ENCODE measurements at regions not wholly inside any gene's neighbourhood (a gene's known extent, or its start where the extent isn't known, plus 50 kb on each side); places are given as distances from the start of the nearest gene placed in this dataset.

- intact Hi-C loops (cut with DNase I, micrococcal nuclease) = no loop called here
- DNase-seq = no peak
- no peak for ATAC-seq
These were observed 126.0 kb upstream of the CRY1 start for GRCh38 chr12:107219301-107219700.

GRCh38 chr12:107221913-107222312 lies 128.6 kb upstream of the CRY1 start:
- ATAC-seq (no peak), DNase-seq (no peak)
- intact Hi-C loops (cut with DNase I, micrococcal nuclease) = no loop called here

GRCh38 chr12:107223821-107224220 lies 130.5 kb upstream of the CRY1 start:
- ATAC-seq (no peak), DNase-seq (no peak)
- intact Hi-C loops (cut with DNase I, micrococcal nuclease) = no loop called here

DNA sequence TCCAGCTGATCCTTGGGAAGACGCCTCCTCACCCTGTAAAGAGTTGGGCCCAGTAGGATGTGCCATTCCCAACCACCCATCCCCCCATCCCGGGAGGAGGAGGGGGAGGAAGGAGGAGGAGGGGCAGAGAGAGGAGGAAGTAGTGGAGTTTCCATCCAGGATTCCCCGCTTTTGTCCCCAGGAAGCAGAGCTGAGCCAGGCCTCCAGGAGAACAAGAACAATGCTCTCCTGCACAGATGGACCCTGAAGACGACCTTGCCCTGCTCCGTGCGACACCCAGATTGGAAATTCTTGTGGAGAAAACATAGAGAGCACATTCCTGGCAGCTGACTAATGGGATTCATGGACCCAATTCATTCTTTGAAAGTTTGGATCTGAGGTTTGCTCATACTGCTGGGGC lies 132.3 kb upstream of the CRY1 start:
- no peak for DNase-seq
- ATAC-seq = no peak

DNA sequence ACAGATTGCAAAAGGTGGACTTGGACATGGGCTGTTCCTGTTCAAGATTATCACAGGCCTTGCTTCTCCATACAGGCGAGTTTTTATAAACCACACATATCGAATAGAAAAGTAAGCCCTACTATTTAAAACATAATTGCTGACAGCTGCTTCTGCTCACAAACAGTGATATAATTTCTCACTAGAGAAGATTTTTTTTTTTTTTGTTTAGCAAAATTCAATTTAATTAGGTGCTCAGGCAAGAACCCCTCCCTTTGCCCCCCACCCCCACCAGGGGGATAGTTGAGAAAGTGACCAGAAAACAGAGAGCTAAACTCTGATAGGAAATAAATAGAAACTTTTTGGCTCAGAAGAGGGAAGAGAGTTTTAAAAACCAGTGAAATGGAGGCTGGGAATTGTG lies 132.8 kb upstream of the CRY1 start:
- ATAC-seq (no peak), DNase-seq (no peak)
- intact Hi-C loops (cut with DNase I, micrococcal nuclease) = no loop called here

More for the DNA sequence above, 132.3 kb upstream of the CRY1 start:
- intact Hi-C loops (cut with DNase I, micrococcal nuclease) = no loop called here

DNA sequence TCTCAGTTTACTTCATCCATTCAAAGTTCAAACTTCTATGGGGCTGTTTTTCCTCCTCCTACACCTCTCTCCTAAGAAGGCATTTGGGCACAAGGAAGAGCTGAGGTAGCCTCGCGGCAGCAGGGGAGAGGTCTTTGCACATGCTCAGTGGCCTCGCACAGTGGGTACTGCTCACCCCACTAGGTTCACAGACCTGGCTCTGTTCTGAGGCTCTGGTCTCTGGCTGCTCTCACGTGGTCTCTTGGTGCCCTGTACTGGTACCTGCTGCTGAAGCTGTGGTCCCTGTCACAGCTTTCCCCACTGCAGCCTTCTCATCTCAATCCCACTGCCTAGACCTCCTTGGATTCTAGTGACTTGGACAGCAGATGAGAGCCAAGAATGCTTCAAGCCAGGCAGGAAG lies 134.7 kb upstream of the CRY1 start:
- intact Hi-C loops (cut with DNase I, micrococcal nuclease) = no loop called here
- no peak for ATAC-seq
- no peak for DNase-seq

DNA sequence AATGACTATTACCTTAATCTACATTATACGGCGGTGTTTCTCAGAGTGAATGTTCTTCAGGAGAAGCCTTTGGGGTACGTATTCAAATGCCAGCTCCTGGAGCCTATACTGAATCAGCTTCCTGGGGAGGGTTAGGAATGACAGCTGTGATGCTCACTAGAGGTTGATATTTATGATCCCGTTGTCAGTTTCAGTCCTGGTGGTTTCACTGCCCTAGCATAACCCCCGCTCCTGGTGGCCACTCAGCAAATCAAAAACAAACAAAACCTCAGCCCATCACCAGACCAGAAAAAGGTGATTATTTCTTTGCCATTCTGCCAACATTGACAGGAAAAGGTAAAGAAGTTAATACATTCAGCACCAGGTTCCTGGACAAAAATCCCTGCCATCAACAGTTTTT lies 136.5 kb upstream of the CRY1 start:
- DNase-seq (no peak), ATAC-seq (no peak)
- intact Hi-C loops (cut with DNase I, micrococcal nuclease) = no loop called here

- intact Hi-C loops (cut with DNase I, micrococcal nuclease) = no loop called here
- ATAC-seq (no peak), DNase-seq (no peak)
These were observed 138.0 kb upstream of the CRY1 start for GRCh38 chr12:107231303-107231702.

GRCh38 chr12:107233551-107233950 lies 140.2 kb upstream of the CRY1 start:
- intact Hi-C loops (cut with DNase I, micrococcal nuclease) = no loop called here
- ATAC-seq = no peak
- no peak for DNase-seq

GRCh38 chr12:107235600-107235999 lies 142.3 kb upstream of the CRY1 start:
- DNase-seq (no peak), ATAC-seq (no peak)
- intact Hi-C loops (cut with DNase I, micrococcal nuclease) = no loop called here

DNA sequence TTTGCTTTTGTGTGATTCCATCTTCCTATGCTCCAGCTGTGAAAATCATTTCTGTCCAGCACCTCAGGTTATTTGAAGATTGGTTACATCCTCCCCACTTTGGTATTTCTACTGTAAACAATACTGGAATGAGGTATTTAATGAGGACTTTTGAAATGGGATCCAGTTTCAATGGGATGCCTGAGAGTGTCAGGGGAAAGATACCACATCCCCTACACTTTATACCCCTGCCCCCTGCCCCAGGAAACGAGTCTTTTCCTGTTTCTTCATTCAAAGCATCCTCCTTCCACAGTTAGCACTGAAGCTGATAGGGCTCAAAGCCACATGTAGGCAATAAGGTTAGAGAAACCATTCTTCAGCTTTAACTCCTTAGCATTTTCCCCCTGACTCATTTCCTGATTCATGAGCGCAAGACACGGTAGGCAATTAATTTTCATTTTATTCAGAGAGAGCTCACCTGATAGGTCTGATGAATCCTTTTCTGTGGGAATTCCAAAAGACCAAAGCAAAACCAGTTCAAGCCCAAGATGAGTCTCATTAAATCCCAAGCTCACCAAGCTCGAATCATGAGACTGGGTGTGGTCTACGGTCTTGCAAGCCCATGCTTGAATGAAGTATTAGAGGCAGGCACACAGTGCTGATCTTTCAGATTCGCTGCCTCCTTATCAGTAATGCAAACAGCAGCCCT lies 143.6 kb upstream of the CRY1 start:
- ATAC-seq (no peak), DNase-seq (no peak)
- intact Hi-C loops (cut with DNase I, micrococcal nuclease) = no loop called here

- DNase-seq (no peak), ATAC-seq (no peak)
- intact Hi-C loops (cut with DNase I, micrococcal nuclease) = no loop called here
These were observed 144.9 kb upstream of the CRY1 start for GRCh38 chr12:107238296-107238695.

GRCh38 chr12:107241411-107241810 lies 148.1 kb upstream of the CRY1 start:
- intact Hi-C loops (cut with DNase I, micrococcal nuclease) = no loop called here
- ATAC-seq (no peak), DNase-seq (no peak)

DNA sequence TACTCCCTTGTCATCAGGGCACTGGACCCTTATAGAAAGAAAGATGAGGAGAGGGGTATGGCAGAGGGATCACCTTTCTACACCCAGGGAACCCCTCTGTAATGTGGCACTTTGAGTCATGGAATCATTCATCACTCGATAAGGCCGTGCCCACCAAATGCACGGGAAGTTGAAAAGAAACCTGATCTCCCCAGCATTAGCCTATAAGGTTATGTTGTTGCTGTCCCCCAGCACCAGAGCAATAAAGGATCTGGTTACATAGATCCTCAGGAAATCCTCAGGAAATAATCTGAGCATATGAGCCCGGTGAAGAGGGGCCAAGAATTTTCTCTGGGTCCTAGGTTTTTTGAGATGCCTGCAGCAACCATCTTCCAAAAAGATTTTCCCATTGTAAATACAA lies 148.8 kb upstream of the CRY1 start:
- intact Hi-C loops (cut with DNase I, micrococcal nuclease) = no loop called here
- DNase-seq (no peak), ATAC-seq (no peak)

DNA sequence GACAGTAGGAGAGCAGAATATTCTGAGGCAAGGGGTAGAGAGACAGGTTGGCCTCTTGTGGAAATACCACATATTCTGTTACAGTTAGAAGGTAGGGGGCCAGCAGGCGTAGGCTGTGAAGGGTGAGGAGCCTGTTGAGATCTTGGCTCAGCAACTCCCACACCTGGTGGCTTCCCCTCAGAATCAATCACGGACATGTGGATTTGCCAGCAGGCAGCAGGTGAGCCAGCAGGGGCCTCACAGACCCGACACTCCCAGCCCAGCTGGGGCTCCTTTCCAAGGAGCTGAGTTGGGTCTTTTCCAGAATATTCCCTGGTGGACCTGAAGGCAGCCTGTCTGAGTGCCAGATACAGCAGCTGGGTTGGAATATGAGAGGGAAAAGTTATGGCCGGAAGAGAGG lies 150.0 kb upstream of the CRY1 start:
- DNase-seq = no peak
- no peak for ATAC-seq
- intact Hi-C loops (cut with DNase I, micrococcal nuclease) = no loop called here

DNA sequence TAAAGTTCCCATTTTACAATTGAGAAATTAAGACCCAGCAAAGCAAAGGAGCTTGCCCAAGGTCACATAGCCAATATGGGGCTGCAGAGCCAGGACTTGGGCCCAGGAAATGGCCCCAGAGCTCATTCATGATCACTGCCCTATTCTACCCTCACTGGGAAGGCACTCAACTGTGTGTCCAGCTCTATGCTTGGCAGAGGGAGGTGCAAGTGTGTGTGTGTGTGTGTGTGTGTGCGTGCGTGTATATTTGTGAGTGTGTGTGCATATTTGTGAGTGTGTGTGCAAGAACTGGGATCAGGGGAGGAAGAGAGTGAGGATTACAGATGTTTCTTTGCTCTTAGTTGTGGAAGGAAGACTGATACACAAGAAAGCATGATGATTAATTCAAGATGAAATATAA lies 151.2 kb upstream of the CRY1 start:
- intact Hi-C loops (cut with DNase I, micrococcal nuclease) = no loop called here
- no peak for DNase-seq
- no peak for ATAC-seq

GRCh38 chr12:107247650-107248049 lies 154.3 kb upstream of the CRY1 start:
- intact Hi-C loops (cut with DNase I, micrococcal nuclease) = no loop called here
- ATAC-seq (no peak), DNase-seq (no peak)

DNA sequence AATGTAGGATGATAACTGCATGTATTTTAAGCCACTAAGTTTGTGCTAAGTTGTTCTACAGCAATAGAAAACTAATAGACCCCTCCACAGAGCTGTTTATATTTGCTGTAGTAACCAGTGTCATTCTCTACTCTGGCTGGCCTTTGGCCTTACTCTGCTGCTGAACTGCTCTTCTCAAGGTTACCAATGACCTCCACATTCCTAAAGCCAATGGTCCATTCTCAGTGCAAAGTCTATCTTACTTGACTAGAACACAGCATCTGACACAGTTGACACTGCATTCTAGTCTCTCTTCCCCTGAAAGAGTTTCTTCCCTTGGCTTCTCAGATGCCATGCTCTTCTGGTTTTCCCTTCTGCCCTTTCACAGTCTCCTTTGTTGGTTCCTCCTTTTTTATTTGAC lies 154.8 kb upstream of the CRY1 start:
- DNase-seq = no peak
- intact Hi-C loops (cut with DNase I, micrococcal nuclease) = no loop called here
- no peak for ATAC-seq

GRCh38 chr12:107251288-107251687 lies 157.9 kb upstream of the CRY1 start:
- intact Hi-C loops (cut with DNase I, micrococcal nuclease) = no loop called here
- DNase-seq (no peak), ATAC-seq (no peak)

DNA sequence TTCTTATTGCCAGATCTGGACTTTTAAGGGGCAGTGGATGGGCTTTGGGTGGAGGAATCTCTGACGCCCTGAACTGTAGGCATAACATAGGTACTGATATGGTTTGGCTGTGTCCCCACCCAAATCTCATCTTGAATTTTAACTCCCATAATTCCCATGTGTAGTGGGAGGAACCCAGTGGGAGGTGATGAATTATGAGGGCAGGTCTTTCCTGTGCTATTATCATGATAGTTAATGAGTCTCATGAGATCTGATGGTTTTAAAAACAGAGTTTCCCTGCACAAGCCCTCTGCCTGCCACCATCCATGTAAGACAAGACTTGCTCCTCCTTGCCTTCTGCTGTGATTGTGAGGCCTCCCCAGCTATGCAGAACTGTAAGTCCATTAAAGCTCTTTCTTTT lies 160.0 kb upstream of the CRY1 start:
- DNase-seq = no peak
- intact Hi-C loops (cut with DNase I, micrococcal nuclease) = no loop called here
- no peak for ATAC-seq

- intact Hi-C loops (cut with DNase I, micrococcal nuclease) = no loop called here
- ATAC-seq (no peak), DNase-seq (no peak)
These were observed 161.0 kb upstream of the CRY1 start for GRCh38 chr12:107254258-107254856.
